ACHN (cell line): ENCODE measurements at regions not wholly inside any gene's neighbourhood (a gene's known extent, or its start where the extent isn't known, plus 50 kb on each side); places are given as distances from the start of the nearest gene placed in this dataset.

Source experiments
- DNase-seq: peaks from one replicate; pipeline ENCODE4 v3.0.0-alpha.2; 2015
- in situ Hi-C: cut with HindIII; loops from 2 replicates; pipeline ENCODE4 v1.10.0; 2017; ENCODE audit warnings: low sequenced_read_pairs, low pct_ligation_motif_present, low pct_unique_long_range_greater_than_20kb

DNA sequence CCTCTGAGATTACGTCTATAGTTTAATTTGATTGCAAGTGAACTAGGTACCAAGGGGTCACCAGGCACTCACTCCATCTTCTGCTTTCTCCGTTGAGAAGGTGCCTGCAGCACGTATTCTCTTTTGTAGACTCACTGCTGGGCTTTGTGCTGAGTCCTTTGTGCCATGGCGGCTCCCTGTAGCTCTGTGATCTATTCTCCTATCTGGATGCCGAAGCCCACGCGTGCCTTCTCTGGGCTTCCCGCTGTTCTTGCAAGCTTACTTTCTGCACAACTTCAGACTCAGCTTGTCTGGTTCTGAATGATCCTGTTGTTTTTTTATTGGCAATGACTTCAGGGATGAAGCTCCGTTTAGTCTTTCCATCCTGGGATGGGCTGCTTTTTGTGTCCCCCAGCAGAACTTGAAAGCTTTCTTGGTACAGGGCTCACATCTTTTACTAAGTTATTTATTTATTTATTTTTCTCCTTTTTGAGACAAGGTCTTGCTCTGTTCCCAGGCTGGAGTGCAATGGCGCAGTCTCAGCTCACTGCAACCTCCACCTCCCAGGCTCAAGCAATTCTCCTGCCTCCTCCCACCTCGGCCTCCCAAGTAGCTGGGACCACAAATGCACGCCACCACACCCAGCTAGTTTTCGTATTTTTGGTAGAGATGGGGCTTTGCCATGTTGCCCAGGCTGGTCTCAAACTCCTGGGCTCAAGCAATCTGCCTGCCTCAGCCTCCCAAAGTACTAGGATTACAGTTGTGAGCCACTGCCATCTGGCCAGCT lies 100.9 kb upstream of the NKX1-1 start:
- in situ Hi-C loops = no loop called here
- no peak for DNase-seq

DNA sequence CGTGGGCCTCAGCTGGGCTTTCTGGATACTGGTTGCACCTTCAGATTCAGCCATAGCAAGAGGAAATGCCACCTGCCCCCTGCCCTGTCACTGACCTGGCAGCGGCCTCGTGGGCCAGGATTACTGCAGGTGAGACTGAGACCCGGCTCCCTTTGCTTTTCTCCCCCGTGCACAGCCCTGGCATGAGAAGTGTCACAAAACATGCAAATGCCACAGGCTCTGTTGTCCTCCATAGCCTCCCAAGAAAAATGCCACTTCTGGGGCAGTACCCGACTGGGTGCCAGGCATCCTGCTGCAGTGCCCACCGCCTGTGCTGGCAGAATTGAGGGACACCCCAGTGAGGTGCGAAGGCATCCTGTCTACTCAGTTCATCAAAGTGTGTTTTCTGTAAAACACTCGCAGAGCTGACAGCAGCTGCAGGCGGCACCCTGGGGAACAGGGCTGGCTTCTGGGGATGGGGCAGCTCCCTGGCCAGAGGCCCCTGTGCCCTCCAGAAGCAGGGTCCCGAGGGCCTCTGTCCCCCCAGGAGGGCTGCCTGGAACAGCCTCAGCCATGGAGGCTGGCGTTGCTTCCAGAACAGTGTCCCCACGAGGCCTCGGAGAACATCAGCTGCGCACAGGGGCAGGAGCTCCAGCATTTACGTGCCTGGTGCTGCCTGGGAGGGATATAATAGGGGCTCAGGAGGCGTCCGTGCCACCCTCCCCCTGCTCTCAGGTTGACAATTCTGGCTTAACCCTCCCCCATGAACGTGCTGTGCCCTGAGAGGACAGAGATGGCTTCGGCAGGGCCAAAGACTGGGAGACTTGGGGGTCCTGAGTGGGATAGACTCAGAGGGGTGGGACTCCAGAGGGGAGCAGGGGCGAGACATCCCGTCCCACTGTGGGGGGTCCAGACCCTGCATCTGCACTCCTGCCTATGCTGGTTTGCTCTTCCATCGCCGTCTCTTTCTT lies 99.5 kb upstream of the NKX1-1 start:
- DNase-seq = no peak
- in situ Hi-C loops = no loop called here

DNA sequence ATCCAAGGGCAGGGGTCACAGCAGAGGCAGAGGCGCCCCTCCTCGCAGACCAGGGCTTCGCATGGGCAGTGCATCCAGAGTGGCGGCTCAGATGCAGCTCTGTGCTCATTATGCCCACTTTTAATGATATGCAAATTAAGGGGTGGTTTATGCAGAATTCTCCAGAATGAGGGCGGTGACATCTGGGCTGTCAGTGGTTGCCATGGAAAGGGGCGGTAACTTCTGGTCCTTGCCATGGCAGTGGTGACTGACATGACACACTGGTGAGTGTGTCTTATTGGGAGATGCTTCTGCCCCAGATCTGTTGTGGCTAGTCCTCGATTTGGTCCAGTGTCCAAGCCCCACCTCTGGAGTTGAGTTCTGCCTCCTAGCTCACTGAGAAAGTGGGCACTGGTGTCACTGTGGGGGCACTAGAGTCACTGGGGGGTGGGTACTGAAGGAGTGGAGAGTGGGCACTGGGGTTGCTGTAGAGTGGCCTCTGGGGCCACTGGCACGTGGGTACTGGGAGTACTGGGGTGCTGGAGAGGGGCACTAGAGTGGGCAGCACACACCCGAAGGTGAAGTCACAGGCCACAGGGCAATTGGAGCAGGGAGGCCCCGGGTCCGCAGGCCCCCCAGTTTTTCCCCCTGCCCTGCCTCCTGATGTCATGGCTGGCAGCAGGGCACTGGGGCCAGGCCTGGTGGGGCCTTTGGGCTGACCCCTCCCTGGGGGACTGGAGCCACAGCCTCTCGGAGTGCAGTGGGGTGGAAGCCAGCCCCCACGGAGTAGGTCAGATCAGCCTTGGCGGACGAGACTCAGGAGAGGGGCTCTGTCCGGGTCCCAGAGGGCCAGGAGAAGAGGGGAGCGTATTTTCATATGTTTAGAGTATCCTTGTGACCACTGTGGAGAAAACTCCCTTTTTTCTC lies 98.6 kb upstream of the NKX1-1 start:
- in situ Hi-C loops = no loop called here
- DNase-seq = no peak

DNA sequence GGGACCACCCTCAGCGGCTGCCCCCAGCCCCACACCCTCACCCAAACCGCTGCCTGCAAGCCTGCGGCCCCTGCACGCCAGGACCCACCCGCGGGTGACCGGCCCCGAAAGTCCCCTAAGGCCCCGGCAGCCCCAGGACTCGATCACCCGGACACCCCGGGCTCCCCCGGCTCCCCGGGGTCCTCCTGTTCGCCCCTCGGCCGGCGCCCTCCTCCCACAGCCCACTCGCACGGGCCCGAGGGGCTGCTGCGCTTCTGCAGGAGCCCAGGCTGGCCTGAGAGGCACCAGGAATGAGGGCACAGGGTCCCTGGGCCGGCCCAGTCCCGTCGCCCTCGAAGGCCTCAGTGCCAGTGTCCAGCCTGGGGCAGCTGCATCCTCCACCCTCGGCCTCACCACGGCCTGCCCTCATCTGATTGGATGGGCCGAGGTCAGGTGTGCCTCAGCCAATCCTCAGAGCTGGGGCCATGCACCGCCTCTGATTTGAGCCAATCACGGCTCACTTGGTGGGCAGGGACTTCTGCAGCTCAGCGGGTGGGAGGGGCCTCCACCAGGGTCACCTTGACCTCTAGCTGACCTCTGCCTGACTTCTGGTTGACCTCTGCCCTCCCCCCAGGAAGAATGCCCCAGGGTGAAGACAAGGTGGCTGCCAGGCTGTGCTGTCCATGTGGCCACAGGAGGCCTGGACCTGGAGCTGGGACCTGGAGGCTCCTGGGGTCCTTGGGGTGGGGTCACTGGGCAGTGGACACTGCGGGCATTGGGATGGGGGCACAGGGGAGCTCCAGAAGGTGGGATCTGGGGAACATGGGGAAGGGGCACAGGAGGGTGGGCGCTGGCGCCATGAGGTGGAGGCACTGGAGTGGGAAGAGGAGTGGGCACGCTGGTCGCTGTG lies 97.6 kb upstream of the NKX1-1 start:
- DNase-seq = no peak
- in situ Hi-C loops = no loop called here

DNA sequence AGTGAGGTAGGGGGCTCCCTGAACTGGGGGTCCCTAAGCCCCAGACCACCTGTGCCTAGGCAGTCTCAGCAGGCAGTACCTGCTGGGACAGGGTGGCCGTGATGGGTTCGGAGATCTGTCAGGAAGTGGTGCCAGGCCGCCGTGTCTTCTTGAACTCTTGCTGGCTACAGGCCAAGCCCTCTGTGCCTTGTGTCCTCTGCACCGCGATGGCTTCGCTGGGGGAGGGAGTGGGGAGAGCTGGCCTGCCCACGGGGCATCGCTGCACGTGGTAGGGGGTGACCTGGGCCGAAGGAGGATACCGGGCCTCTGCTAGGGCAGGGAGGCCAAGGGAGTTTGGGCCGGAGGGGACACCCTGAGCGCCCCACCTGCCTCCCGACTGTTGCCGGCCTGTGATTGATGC lies 96.7 kb upstream of the NKX1-1 start:
- DNase-seq = no peak
- in situ Hi-C loops = no loop called here

DNA sequence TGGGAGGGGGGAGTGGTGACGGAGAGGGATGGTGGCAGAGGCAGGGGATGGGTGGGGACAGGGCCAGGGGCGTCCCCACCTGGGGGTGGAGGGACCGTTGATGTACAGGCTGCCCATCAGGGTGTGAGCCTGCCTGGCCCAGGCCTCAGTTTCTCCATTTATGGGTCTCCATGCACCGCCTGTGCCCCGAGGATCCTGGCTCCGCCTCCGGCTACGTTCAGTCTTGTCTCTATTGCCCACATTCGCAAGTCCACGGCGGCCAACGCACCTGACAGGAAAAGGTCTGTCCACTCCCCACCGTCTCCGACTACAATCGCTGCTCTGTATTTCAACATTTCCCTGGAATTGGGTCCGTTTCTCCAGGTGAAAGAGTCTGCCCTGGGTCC lies 96.3 kb upstream of the NKX1-1 start:
- in situ Hi-C loops = no loop called here
- no peak for DNase-seq

DNA sequence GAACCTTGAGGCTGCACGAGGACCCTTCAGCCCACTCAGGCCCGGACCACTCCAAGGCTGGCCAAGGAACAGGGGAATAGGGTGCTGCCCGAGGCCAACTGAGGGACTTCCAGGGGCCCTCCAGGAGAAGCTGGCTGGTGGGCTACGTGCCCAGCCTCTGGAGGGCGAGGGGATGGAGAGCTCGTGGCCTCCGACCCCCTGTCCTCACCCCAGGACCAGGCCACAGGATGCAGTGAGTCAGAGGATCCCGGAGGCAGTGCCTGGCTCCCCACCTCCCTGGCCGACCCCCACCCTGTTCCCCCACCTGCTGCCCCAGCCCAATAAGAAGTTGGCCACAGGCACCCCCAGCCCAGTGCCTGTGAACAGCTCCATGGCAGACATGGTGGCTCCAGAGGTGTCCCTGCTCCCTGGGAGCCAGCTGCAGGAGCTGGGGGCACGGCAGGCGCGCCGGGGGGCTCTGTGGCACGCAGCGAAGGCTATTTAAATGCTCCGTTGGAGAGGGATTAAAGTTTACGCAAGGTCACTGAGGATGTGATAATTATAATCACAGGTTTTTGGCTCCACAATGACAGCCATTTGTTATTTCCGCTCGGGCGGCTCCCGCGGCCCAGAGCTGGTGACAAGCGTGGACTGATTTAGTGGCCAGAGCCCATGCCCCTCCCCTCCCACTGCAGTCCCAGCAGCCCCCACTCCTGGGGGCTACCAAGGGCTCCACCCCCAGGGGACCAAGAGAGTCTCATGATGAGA lies 95.7 kb upstream of the NKX1-1 start:
- no peak for DNase-seq
- in situ Hi-C loops = no loop called here

DNA sequence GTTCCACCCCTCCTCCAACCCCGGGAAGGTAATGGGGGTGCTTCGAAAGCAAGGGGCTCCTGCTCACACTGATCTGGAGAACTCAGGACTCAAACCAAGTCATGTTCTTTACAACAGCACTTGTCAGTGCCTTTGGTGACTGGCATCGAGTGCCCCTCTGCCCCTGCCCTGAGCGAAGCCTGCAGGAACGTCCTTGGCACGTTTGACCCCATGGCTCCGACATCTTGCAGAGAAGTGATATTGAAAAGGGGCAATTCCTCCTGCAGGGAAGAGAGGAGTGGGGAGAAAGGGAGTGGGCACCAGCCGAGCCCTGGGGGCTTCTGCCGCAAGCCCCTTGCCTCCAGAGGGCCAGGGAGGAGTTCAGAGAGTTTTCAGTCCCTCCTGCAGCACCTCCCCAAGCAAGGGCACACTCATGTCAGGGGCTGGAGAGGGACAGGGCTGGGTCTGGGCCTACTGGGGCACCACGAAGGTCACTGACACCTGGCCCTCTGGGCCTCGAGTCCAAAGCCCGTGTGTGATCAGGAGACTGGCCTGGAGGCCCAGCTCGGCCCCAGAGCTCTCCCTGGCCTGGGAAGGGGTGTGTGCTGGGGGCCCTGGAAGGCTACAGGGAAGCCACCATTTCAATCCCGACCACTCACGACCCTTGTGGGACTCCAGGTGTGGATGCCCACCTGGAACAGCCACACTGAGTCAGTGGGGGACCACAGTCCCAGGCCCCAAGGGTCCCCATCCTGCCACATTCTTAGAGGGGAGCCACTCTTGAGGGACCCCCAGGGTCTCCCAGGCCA lies 94.9 kb upstream of the NKX1-1 start:
- DNase-seq = no peak
- in situ Hi-C loops = no loop called here

DNA sequence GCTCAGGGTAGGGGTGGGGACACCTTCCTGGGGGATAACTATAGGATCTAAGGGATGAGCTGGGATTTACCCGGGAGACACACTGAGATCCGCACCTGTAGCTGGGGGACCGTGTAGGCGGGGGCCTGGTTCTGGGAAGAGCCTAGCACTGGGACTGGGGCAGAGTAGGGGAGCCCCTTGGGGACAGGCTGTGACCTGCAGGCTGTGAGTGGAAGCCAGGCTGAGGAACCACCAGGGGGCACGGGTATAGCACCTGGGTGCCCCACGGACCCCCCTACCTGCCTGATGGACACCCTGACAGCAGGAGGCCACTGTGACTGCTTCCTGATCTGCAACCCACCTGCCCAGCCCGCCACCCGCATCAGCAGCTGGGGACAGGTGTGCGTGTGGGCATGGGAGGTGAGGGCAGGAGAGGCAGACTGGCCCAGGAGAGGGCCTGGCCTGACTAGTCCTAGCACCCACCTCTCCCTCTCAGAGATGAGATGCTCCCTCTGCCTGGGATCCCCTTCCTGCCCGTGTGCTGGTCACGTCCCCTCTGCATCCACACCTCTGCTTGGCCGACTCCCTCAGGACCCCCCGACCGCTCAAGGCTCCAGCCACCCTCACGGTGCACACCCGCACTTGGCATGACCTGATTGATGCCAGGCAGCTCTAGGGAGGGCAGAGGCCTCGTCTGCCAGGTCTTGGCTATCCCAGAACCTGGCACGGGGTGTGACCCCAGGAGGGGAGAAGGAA lies 94.2 kb upstream of the NKX1-1 start:
- no peak for DNase-seq
- in situ Hi-C loops = no loop called here

DNA sequence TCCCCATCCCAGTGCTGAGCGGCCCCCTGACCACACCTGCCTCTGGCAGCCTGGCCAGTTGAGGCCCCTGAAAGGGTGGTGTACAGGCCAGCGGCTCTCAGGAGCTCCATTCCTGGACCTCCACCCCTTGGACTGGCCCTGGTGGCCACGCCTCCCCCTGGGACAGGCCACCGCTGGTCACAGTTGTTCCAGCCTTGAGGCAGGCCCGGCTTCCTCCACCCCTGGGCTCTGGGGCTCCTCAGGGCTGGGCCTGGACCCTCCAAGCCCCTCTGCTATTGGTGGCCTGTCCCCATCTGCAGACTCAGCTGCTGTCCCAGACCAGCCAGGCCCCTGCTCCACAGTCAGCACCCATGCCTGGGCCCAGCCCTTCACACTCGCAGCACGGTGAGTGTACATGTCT lies 93.2 kb upstream of the NKX1-1 start:
- DNase-seq = no peak
- in situ Hi-C loops = no loop called here

DNA sequence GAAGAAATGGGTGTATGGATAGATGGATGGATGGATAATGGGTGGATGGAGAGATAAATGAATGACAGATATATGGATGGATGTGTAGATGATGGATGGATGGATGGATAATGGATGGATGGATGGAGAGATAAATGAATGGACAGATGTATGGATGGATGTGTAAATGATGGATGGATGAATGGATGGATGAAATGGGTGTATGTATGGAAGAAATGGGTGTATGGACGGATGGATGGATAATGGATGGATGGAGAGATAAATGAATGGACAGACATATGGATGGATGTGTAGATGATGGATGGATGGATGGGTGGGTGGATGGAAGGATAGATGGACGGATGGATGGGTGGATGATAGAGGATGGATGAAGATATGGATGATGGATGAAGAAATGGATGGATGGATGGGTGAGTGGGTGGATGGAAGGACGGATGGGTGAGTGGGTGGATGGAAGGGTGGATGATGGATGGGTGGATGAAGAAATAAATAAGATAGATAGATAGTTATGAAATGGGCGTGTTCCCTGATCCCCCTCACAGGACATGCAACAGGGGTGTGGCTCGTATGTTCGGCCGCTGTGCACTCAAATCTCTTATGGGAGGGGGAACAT lies 91.1 kb upstream of the NKX1-1 start:
- in situ Hi-C loops = no loop called here
- no peak for DNase-seq

DNA sequence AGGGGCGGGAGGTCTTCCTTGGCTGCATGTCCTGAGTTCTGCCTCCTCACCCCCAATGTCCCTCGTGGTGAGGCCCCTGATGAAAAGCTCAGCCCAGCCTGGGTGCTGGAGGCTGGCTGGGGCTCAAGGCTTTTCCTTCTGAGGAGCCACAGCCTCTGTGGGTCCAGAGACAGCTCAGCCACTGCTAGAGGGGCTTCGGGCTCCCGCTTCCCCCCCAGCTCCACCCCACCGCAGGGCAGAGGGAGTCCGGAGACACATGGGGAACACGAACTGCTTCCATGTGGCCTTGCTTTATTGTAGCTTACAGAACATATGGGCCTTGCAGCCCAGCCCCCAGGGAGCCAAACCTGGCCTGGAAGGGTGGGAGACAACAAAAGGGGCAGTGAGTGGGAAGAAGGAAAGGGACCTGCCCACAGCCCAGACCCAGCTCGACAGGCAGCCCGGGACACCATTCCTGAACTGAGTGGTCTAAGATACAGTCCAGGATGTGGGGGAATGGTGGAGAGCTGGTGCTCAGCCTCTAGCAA lies 89.9 kb upstream of the NKX1-1 start:
- in situ Hi-C loops = no loop called here
- no peak for DNase-seq

DNA sequence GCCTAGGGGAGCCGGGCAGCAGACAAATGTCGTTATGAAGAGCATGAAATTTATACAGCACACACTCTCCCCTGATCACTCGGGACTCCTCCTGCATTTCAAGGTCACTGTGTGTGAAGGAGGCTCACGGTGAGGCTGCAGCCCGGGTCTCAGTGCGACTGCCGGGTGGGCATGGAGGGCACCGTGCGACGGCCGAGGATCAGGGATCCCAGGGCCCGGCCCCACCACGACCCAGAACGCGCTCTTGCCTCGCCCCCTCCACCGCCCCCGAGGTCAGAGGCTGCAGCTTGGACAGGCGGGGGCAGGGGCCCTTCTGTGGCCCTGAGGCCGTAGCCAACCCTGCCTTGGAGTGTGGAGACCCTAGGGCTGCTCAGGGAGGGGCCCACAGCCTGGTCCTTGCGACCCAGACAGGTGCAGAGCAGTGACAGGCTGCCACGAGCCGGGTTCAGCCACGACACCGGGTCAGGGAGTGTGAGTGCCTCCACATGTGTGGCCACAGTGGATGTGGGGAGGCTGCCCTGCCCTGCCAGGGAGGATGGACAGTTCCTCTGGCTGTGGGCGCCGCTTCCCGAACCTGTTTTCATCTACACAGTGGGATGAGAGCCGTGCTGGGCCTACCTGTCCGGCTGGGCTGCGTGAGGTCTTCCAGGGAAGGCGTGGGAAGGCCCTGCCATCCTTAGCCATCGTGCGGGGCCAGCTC lies 89.3 kb upstream of the NKX1-1 start:
- in situ Hi-C loops = no loop called here

DNA sequence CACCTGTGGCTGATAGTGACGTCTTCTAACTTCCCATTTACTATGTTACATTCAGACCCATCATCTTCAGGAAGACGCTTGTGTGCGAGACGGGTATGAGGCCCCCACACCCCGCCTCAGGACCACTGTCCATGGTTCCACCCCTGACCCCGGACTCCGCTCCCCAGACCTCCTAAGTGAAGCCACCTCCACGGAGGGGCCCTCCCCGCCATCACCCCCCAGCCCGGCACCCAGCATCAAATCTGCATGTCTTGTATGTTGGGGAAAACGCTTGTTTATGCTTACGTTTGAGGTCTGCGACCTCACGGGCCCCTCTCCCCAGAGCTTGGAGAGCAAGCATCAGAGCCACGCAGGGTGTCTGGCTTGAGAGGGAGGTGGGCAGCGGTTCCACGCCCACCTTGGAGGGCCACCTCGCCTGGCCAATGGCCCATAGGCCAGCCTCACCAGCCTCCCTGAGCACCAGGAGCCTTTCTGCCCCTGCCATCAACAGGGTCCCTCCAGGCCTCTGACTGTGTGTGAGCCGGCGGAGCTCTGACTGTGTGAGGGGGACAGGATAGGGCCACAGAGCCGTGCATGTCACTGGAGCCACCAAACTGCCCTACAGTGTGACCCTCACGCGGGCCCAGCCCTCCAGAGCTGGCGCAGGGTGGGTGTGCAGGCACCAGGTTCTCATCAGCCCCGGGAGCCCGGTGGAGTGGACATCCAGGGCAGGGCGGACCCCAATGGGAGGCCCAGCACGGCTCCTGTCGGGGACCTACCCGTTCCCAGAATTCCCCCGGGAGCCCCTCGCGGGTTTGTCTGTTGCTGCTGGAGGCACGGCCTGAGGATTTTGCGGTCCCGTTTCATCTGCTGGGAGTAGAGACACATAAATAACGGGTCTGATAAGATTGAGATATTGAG lies 88.4 kb upstream of the NKX1-1 start:
- no peak for DNase-seq
- in situ Hi-C loops = no loop called here

More for the DNA sequence above, 89.3 kb upstream of the NKX1-1 start:
- DNase-seq = no peak
